ENCODE measurements at regions not wholly inside any gene's neighbourhood (a gene's known extent, or its start where the extent isn't known, plus 50 kb on each side); places are given as distances from the start of the nearest gene placed in this dataset.
"Not testable (repeated sequence)": the region's sequence is repeated elsewhere in the genome, so short reads cannot be mapped to it uniquely, and the experiment has no call there.

- Histone ChIP-seq H3K27me3 (ENCODE audit: insufficient read depth, poor library complexity, severe bottlenecking) (no peaks in the 10 kb centered on the region), H3K27ac (replicated peaks) (no peak overlapping the region), H3K4me3 (replicated peaks; ENCODE audit: insufficient read depth, low read length) (no peak overlapping the region)
- TF ChIP-seq POLR2AphosphoS5 (IDR thresholded peaks at IDR 0.05; ENCODE audit: low read depth) (no peak), GABPA (IDR thresholded peaks at IDR 0.05; ENCODE audit: low read depth) (no peak), CTCF (IDR thresholded peaks at IDR 0.05; ENCODE audit: insufficient read depth, low read length) (no peak), SPI1 (IDR thresholded peaks at IDR 0.05; ENCODE audit: borderline replicate concordance, low read depth) (no peak), REST (IDR thresholded peaks at IDR 0.05; ENCODE audit: insufficient replicate concordance, low read depth) (no peak)
- DNase-seq (ENCODE audit: low read depth in 1 of 2, low spot score in 1 of 2), result no peak
Measured at GRCh38 chr10:130354573-130354954, 218.4 kb downstream of the GLRX3 start.

- no peak for DNase-seq (ENCODE audit: low read depth in 1 of 2, low spot score in 1 of 2)
Measured at GRCh38 chr10:130354976-130355795, 219.0 kb downstream of the GLRX3 start.

GRCh38 chr10:130356429-130356828 lies 220.2 kb downstream of the GLRX3 start:
- DNase-seq (ENCODE audit: low read depth in 1 of 2, low spot score in 1 of 2); H3K27ac ChIP-seq (replicated peaks); H3K27me3 ChIP-seq (ENCODE audit: insufficient read depth, poor library complexity, severe bottlenecking); H3K4me3 ChIP-seq (replicated peaks; ENCODE audit: insufficient read depth, low read length): not testable (repeated sequence)

More at GRCh38 chr10:130354976-130355795, 219.0 kb downstream of the GLRX3 start:
- TF ChIP-seq SPI1 (IDR thresholded peaks at IDR 0.05; ENCODE audit: borderline replicate concordance, low read depth) (no peak), CTCF (IDR thresholded peaks at IDR 0.05; ENCODE audit: insufficient read depth, low read length) (no peak), REST (IDR thresholded peaks at IDR 0.05; ENCODE audit: insufficient replicate concordance, low read depth) (no peak), POLR2AphosphoS5 (IDR thresholded peaks at IDR 0.05; ENCODE audit: low read depth) (no peak), GABPA (IDR thresholded peaks at IDR 0.05; ENCODE audit: low read depth) (no peak)
- H3K4me3 ChIP-seq (replicated peaks; ENCODE audit: insufficient read depth, low read length), result no peak overlapping the region
- H3K27ac ChIP-seq (replicated peaks), result no peak overlapping the region
- no peaks in the 10 kb centered on the region for H3K27me3 ChIP-seq (ENCODE audit: insufficient read depth, poor library complexity, severe bottlenecking)

GRCh38 chr10:130357226-130357625 lies 221.0 kb downstream of the GLRX3 start:
- Histone ChIP-seq H3K4me3 (replicated peaks; ENCODE audit: insufficient read depth, low read length) (no peak overlapping the region), H3K27me3 (ENCODE audit: insufficient read depth, poor library complexity, severe bottlenecking) (no peaks in the 10 kb centered on the region), H3K27ac (replicated peaks) (no peak overlapping the region)
- TF ChIP-seq POLR2AphosphoS5 (IDR thresholded peaks at IDR 0.05; ENCODE audit: low read depth) (no peak), CTCF (IDR thresholded peaks at IDR 0.05; ENCODE audit: insufficient read depth, low read length) (no peak), GABPA (IDR thresholded peaks at IDR 0.05; ENCODE audit: low read depth) (no peak), REST (IDR thresholded peaks at IDR 0.05; ENCODE audit: insufficient replicate concordance, low read depth) (no peak), SPI1 (IDR thresholded peaks at IDR 0.05; ENCODE audit: borderline replicate concordance, low read depth) (no peak)
- no peak for DNase-seq (ENCODE audit: low read depth in 1 of 2, low spot score in 1 of 2)
